Ishikawa (cell line): ENCODE measurements at regions not wholly inside any gene's neighbourhood (a gene's known extent, or its start where the extent isn't known, plus 50 kb on each side); places are given as distances from the start of the nearest gene placed in this dataset.

Experiments used
- CEBPB ChIP-seq: IDR thresholded peaks from 2 replicates; pipeline ENCODE4 v1.6.1; 2012
- CREB1 ChIP-seq: IDR thresholded peaks from 2 replicates; pipeline ENCODE4 v1.6.1; 2012; ENCODE audit warnings: low read depth
- EGR1 ChIP-seq: IDR thresholded peaks from 2 replicates; pipeline ENCODE4 v1.6.1; 2012
- EP300 ChIP-seq: IDR thresholded peaks from 2 replicates; pipeline ENCODE4 v1.6.1; 2012; ENCODE audit warnings: borderline replicate concordance
- FOXM1 ChIP-seq: IDR thresholded peaks from 2 replicates; pipeline ENCODE4 v1.6.1; 2012; ENCODE audit warnings: low read depth, borderline replicate concordance
- MAX ChIP-seq: IDR thresholded peaks from 2 replicates; pipeline ENCODE4 v1.6.1; 2012
- NFIC ChIP-seq: IDR thresholded peaks from 2 replicates; pipeline ENCODE4 v1.6.1; 2012
- RAD21 ChIP-seq: IDR thresholded peaks from 2 replicates; pipeline ENCODE4 v1.6.1; 2012; ENCODE audit warnings: low read depth
- TAF1 ChIP-seq: IDR thresholded peaks from 2 replicates; pipeline ENCODE4 v1.6.1; 2012; ENCODE audit warnings: low read depth, mild to moderate bottlenecking
- TCF12 ChIP-seq: IDR thresholded peaks from 2 replicates; pipeline ENCODE4 v1.6.1; 2012; ENCODE audit warnings: low read depth
- TEAD4 ChIP-seq: IDR thresholded peaks from 2 replicates; pipeline ENCODE4 v1.6.1; 2012
- YY1 ChIP-seq: IDR thresholded peaks from 2 replicates; pipeline ENCODE4 v1.6.1; 2012; ENCODE audit warnings: low read depth
- ZBTB7A ChIP-seq: IDR thresholded peaks from 2 replicates; pipeline ENCODE4 v1.6.1; 2012; ENCODE audit warnings: low read depth
- TF ChIP-seq, protein P1 (sequence below): IDR thresholded peaks from 2 replicates; pipeline ENCODE4 v1.6.1; 2012
- TF ChIP-seq, protein P2 (sequence below): IDR thresholded peaks from 2 replicates; pipeline ENCODE4 v1.6.1; 2012; ENCODE audit warnings: low read depth, mild to moderate bottlenecking

DNA sequence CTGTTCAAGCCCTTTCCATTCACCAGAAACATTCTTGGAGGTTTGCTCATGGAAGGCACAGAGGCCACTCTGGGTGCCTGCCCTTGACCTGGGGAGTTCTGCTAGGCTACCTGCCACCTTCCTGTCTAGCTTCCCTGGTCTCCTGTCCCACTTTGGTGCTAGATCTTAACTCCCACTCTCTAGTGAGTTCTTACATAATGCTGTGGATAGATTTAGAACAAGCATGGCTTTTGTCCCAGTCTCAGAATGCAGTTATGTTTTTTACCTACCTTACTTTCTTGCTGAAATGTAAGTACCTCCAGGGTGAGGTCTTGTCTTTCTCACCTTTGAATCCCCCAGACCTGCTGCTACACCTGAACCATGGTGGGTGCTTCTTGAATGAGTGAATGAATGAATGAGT is 1252.3 kb downstream of the TYW1 start:
- TF ChIP-seq EP300 (no peak), TEAD4 (no peak), FOXM1 (no peak), YY1 (no peak), EGR1 (no peak), CEBPB (no peak), TAF1 (no peak)

- TF ChIP-seq YY1, result no peak
- TF ChIP-seq, protein P1, sequence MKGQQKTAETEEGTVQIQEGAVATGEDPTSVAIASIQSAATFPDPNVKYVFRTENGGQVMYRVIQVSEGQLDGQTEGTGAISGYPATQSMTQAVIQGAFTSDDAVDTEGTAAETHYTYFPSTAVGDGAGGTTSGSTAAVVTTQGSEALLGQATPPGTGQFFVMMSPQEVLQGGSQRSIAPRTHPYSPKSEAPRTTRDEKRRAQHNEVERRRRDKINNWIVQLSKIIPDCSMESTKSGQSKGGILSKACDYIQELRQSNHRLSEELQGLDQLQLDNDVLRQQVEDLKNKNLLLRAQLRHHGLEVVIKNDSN, result no peak
- no peak for TF ChIP-seq NFIC
- TF ChIP-seq TEAD4, result no peak
- no peak for TF ChIP-seq CEBPB
- TF ChIP-seq EP300, result no peak
- no peak for TF ChIP-seq TCF12
- TF ChIP-seq RAD21, result no peak
- no peak for TF ChIP-seq TAF1
- TF ChIP-seq ZBTB7A, result no peak
- TF ChIP-seq, protein P2, sequence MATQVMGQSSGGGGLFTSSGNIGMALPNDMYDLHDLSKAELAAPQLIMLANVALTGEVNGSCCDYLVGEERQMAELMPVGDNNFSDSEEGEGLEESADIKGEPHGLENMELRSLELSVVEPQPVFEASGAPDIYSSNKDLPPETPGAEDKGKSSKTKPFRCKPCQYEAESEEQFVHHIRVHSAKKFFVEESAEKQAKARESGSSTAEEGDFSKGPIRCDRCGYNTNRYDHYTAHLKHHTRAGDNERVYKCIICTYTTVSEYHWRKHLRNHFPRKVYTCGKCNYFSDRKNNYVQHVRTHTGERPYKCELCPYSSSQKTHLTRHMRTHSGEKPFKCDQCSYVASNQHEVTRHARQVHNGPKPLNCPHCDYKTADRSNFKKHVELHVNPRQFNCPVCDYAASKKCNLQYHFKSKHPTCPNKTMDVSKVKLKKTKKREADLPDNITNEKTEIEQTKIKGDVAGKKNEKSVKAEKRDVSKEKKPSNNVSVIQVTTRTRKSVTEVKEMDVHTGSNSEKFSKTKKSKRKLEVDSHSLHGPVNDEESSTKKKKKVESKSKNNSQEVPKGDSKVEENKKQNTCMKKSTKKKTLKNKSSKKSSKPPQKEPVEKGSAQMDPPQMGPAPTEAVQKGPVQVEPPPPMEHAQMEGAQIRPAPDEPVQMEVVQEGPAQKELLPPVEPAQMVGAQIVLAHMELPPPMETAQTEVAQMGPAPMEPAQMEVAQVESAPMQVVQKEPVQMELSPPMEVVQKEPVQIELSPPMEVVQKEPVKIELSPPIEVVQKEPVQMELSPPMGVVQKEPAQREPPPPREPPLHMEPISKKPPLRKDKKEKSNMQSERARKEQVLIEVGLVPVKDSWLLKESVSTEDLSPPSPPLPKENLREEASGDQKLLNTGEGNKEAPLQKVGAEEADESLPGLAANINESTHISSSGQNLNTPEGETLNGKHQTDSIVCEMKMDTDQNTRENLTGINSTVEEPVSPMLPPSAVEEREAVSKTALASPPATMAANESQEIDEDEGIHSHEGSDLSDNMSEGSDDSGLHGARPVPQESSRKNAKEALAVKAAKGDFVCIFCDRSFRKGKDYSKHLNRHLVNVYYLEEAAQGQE, result no peak
- TF ChIP-seq FOXM1, result no peak
- TF ChIP-seq MAX, result no peak
- no peak for TF ChIP-seq CREB1
- no peak for TF ChIP-seq EGR1
Observed at GRCh38 chr7:68249611-68250010, 1253.0 kb downstream of the TYW1 start.

- TF ChIP-seq TCF12, result no peak
- no peak for TF ChIP-seq TAF1
- TF ChIP-seq CREB1, result no peak
- TF ChIP-seq MAX, result no peak
- no peak for TF ChIP-seq YY1
- TF ChIP-seq, protein P1, result no peak
- TF ChIP-seq ZBTB7A, result no peak
- TF ChIP-seq CEBPB, result no peak
- TF ChIP-seq EGR1, result no peak
- no peak for TF ChIP-seq EP300
- TF ChIP-seq FOXM1, result no peak
Observed at GRCh38 chr7:68250143-68250542, 1253.5 kb downstream of the TYW1 start.

DNA sequence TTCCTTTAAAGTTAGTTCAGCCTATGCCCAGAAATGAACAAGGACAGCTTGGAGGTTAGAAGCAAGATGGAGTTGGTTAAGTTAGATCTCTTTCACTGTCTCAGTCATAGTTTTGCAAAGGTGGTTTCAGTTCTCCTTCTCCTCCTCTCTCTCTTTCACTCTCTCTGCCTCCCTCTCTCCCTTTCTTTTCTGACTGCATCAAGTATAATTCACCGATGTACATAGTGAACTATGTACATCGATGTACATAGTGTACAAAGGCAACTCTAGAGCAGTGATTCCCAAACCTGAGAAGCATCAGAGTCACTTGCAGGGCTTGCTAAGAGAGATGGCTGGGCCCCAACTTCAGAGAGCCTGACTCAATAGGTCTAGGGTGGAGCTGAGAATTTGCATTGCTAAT is 1259.7 kb downstream of the TYW1 start:
- no peak for TF ChIP-seq TCF12
- TF ChIP-seq EP300, result no peak
- no peak for TF ChIP-seq MAX
- TF ChIP-seq, protein P2, result no peak
- no peak for TF ChIP-seq TAF1
- no peak for TF ChIP-seq CEBPB
- no peak for TF ChIP-seq RAD21
- no peak for TF ChIP-seq ZBTB7A
- no peak for TF ChIP-seq YY1
- TF ChIP-seq NFIC, result no peak
- TF ChIP-seq TEAD4, result no peak
- TF ChIP-seq, protein P1, result no peak
- no peak for TF ChIP-seq EGR1
- TF ChIP-seq CREB1, result no peak
- no peak for TF ChIP-seq FOXM1

- TF ChIP-seq TCF12 (no peak), EP300 (no peak)
Observed at GRCh38 chr7:68258609-68259008, 1262.0 kb downstream of the TYW1 start.

DNA sequence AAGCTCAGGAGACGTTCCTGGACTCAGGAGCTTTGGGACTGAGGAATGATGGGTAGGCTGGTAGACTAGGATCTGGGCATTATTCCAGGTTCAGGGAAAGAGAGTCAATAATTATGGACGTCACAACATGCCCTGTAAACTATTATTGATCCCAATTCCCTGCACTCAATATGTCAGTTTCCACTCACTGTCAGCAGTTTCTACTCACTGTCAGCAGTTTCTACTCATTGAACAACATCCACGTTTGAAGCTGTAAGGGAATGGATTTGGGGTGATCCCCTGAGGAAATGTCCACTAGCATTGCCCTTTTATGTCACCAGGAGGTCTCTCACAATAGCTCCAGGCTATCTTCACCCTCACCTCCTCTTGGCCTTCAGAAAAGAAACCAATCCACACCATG is 1268.6 kb downstream of the TYW1 start:
- TF ChIP-seq ZBTB7A, result no peak
- TF ChIP-seq EP300, result no peak
- TF ChIP-seq, protein P2, result no peak
- TF ChIP-seq FOXM1, result no peak
- TF ChIP-seq TAF1, result no peak
- no peak for TF ChIP-seq TEAD4
- no peak for TF ChIP-seq CEBPB
- no peak for TF ChIP-seq CREB1
- TF ChIP-seq NFIC, result no peak
- TF ChIP-seq RAD21, result no peak
- TF ChIP-seq MAX, result no peak
- TF ChIP-seq YY1, result no peak
- no peak for TF ChIP-seq TCF12
- TF ChIP-seq, protein P1, result no peak
- TF ChIP-seq EGR1, result no peak
